Breast epithelium (tissue), 3 donors: ENCODE measurements at regions not wholly inside any gene's neighbourhood (a gene's known extent, or its start where the extent isn't known, plus 50 kb on each side); places are given as distances from the start of the nearest gene placed in this dataset.

Source experiments
- POLR2A ChIP-seq: fragments of 450-650 bp; IDR thresholded peaks from one replicate; pipeline ENCODE4 v1.6.1; 2016; ENCODE audit warnings: antibody characterized with exemption, mild to moderate bottlenecking, moderate library complexity
- TF ChIP-seq, protein P1 (sequence below), 3 donors: fragments of 450-650 bp; IDR thresholded peaks; one replicate each; pipeline ENCODE4 v1.5.1; 2016 to 2017; ENCODE audit warnings: antibody characterized with exemption in 3 of 3, mild to moderate bottlenecking in 3 of 3, moderate library complexity in 3 of 3

DNA sequence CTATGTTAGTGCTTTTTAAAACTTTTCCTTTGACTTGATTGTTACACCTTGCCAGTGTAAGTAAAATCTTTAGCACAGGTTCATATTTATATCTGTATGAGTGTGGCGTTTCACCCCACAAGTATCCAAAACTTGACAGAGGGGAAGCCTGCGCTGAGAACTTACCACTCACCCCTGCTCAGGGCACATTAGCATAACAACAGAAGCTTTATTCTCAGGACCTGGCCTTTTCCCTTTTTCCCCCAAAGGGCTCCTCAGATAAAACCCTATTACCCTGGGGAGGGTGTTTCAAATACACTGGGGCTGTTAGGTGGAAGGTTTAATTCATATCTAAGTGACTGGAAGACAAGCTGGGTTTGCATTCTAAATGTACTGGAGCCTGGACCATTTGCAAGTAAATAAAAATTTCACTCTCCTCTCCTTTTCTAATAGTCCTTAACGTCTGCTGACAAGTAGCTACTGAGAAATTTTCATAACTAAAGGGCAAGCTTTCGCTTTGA is 276.6 kb downstream of the RNF152 start:
- TF ChIP-seq, protein P1, sequence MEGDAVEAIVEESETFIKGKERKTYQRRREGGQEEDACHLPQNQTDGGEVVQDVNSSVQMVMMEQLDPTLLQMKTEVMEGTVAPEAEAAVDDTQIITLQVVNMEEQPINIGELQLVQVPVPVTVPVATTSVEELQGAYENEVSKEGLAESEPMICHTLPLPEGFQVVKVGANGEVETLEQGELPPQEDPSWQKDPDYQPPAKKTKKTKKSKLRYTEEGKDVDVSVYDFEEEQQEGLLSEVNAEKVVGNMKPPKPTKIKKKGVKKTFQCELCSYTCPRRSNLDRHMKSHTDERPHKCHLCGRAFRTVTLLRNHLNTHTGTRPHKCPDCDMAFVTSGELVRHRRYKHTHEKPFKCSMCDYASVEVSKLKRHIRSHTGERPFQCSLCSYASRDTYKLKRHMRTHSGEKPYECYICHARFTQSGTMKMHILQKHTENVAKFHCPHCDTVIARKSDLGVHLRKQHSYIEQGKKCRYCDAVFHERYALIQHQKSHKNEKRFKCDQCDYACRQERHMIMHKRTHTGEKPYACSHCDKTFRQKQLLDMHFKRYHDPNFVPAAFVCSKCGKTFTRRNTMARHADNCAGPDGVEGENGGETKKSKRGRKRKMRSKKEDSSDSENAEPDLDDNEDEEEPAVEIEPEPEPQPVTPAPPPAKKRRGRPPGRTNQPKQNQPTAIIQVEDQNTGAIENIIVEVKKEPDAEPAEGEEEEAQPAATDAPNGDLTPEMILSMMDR (IDR thresholded peaks at IDR 0.05), result no peak
- no peak for TF ChIP-seq POLR2A
